ENCODE measurements at regions not wholly inside any gene's neighbourhood (a gene's known extent, or its start where the extent isn't known, plus 50 kb on each side); places are given as distances from the start of the nearest gene placed in this dataset.

- TF ChIP-seq CTCF (IDR thresholded peaks at IDR 0.05) = no peak
- no peak for TF ChIP-seq EP300 (IDR thresholded peaks at IDR 0.05)
These were observed 230.6 kb upstream of the FZD8 start for GRCh38 chr10:35872671-35873070.

All from upper lobe of left lung (tissue), 4 donors.